Prostate gland (tissue), 2 donors: ENCODE measurements at regions not wholly inside any gene's neighbourhood (a gene's known extent, or its start where the extent isn't known, plus 50 kb on each side); places are given as distances from the start of the nearest gene placed in this dataset.

Experiments
- DNase-seq: peaks from one replicate; pipeline ENCODE4 v3.0.0-alpha.2; 2019; ENCODE audit warnings: low spot score
- H3K27ac ChIP-seq, 2 donors: fragments of 200-600 bp; sonication (generic); 2 replicates each; pipeline ENCODE4 v1.5.1; 2017 to 2019
- H3K27me3 ChIP-seq: fragments of 200-600 bp; sonication (generic); replicated peaks from 2 replicates; pipeline ENCODE4 v1.5.1; 2019; ENCODE audit not compliant: insufficient read depth
- H3K36me3 ChIP-seq, 2 donors: fragments of 200-600 bp; sonication (generic); 1 replicate in 1 of 2; 2 replicates in 1 of 2; pipeline versions ENCODE4 v1.5.1 to v1.8.1; 2017 to 2019
- H3K4me1 ChIP-seq: fragments of 200-600 bp; sonication (generic); replicated peaks from 2 replicates; pipeline ENCODE4 v1.5.1; 2019
- H3K4me3 ChIP-seq, 2 donors: fragments of 200-600 bp; sonication (generic); 2 replicates each; pipeline ENCODE4 v1.5.1; 2017 to 2019
- H3K9me3 ChIP-seq: fragments of 200-600 bp; sonication (generic); 2 replicates; pipeline ENCODE4 v1.5.1; 2017
- CTCF ChIP-seq, 4 experiments: fragments of 200-600 bp in 2 of 4; fragments of 450-650 bp in 2 of 4; sonication (generic) in 2 of 4; IDR thresholded peaks; 1 replicate in 3 of 4; 2 replicates in 1 of 4; pipeline ENCODE4 v1.5.1; 2016 to 2019; ENCODE audit warnings: antibody characterized with exemption in 4 of 4, mild to moderate bottlenecking in 2 of 4, moderate library complexity in 2 of 4
- POLR2A ChIP-seq: fragments of 450-650 bp; IDR thresholded peaks from one replicate; pipeline ENCODE4 v1.6.1; 2016; ENCODE audit warnings: antibody characterized with exemption, mild to moderate bottlenecking
- POLR2AphosphoS5 ChIP-seq: sonication (generic); formaldehyde crosslinking; IDR thresholded peaks from one replicate; pipeline ENCODE4 v1.6.1; 2017; ENCODE audit warnings: antibody characterized with exemption
- WGBS: methylation state at CpG from one replicate; pipeline ENCODE4 v1.1.5; 2018; 5-methylcytosine and 5-hydroxymethylcytosine counted together
- intact Hi-C: fragments of 100-400 bp; cut with DNase I; formaldehyde crosslinking; loops from one replicate; pipeline ENCODE4 v1.14.2; 2022

GRCh38 chr10:111762114-111762513 is 421.5 kb downstream of the GPAM start:
- Histone ChIP-seq H3K9me3 (no peaks in the 10 kb centered on the region), H3K27me3 (no peaks in the 10 kb centered on the region), H3K4me1 (no peaks in the 10 kb centered on the region), H3K27ac (no peak overlapping the region), H3K36me3 (no peaks in the 10 kb centered on the region), H3K4me3 (no peak overlapping the region)
- DNase-seq, result no peak
- 87% methylated on average over 4 of the region's 4 CpGs for WGBS
- intact Hi-C loops, result no loop called here
- TF ChIP-seq CTCF (IDR thresholded peaks at IDR 0.05) (no peak), POLR2A (no peak), POLR2AphosphoS5 (no peak)

GRCh38 chr10:111765216-111765615 is 418.3 kb downstream of the GPAM start:
- no peaks in the 10 kb centered on the region for H3K4me1 ChIP-seq
- no peak overlapping the region for H3K27ac ChIP-seq
- TF ChIP-seq POLR2A (no peak), POLR2AphosphoS5 (no peak), CTCF (IDR thresholded peaks at IDR 0.05) (no peak)
- WGBS, result 29% methylated on average over 2 of the region's 2 CpGs
- DNase-seq, result no peak
- H3K9me3 ChIP-seq, result no peaks in the 10 kb centered on the region
- no peaks in the 10 kb centered on the region for H3K27me3 ChIP-seq
- H3K36me3 ChIP-seq, result no peaks in the 10 kb centered on the region
- intact Hi-C loops, result no loop called here
- no peak overlapping the region for H3K4me3 ChIP-seq

GRCh38 chr10:111766464-111766863 is 417.1 kb downstream of the GPAM start:
- intact Hi-C loops, result no loop called here
- Histone ChIP-seq H3K27ac (no peak overlapping the region), H3K4me3 (no peak overlapping the region), H3K27me3 (no peaks in the 10 kb centered on the region), H3K9me3 (no peaks in the 10 kb centered on the region), H3K4me1 (no peaks in the 10 kb centered on the region), H3K36me3 (no peaks in the 10 kb centered on the region)
- WGBS, result 76% methylated on average over 3 of the region's 3 CpGs
- TF ChIP-seq POLR2AphosphoS5 (no peak), CTCF (IDR thresholded peaks at IDR 0.05) (no peak), POLR2A (no peak)
- no peak for DNase-seq

GRCh38 chr10:111767661-111768060 is 415.9 kb downstream of the GPAM start:
- Histone ChIP-seq H3K9me3 (no peaks in the 10 kb centered on the region), H3K27me3 (no peaks in the 10 kb centered on the region), H3K4me1 (no peaks in the 10 kb centered on the region), H3K4me3 (no peak overlapping the region), H3K36me3 (no peaks in the 10 kb centered on the region), H3K27ac (no peak overlapping the region)
- WGBS, result 63% methylated on average over 1 of the region's 1 CpG
- intact Hi-C loops, result no loop called here
- DNase-seq, result no peak
- no peak for TF ChIP-seq POLR2A
- TF ChIP-seq POLR2AphosphoS5, result no peak
- TF ChIP-seq CTCF (IDR thresholded peaks at IDR 0.05), result no peak

- Histone ChIP-seq H3K4me3 (no peak overlapping the region), H3K36me3 (no peaks in the 10 kb centered on the region), H3K9me3 (no peaks in the 10 kb centered on the region), H3K4me1 (no peaks in the 10 kb centered on the region), H3K27ac (no peak overlapping the region), H3K27me3 (no peaks in the 10 kb centered on the region)
- intact Hi-C loops, result no loop called here
- DNase-seq, result no peak
- TF ChIP-seq POLR2AphosphoS5 (no peak), CTCF (IDR thresholded peaks at IDR 0.05) (no peak), POLR2A (no peak)
- WGBS, result 88% methylated on average over 1 of the region's 1 CpG
Measured at GRCh38 chr10:111773950-111774349, 409.6 kb downstream of the GPAM start.
